SU-DHL-6 (cell line): ENCODE measurements at regions not wholly inside any gene's neighbourhood (a gene's known extent, or its start where the extent isn't known, plus 50 kb on each side); places are given as distances from the start of the nearest gene placed in this dataset.

Source experiments
- H2AFZ ChIP-seq: fragments of 200-600 bp; sonication (generic); 2 replicates; pipeline ENCODE4 v1.6.1; 2014; ENCODE audit warnings: low read depth, mild to moderate bottlenecking, moderate library complexity, mixed read lengths, antibody characterized with exemption, low read length; ENCODE audit not compliant: severe bottlenecking
- H3F3A ChIP-seq: fragments of 200-600 bp; shearing (Covaris generic); 2 replicates; pipeline ENCODE4 v1.6.0; 2016; ENCODE audit warnings: antibody characterized with exemption, mild to moderate bottlenecking; ENCODE audit not compliant: insufficient read depth
- H3K27ac ChIP-seq: fragments of 200-600 bp; sonication (generic); 2 replicates; pipeline ENCODE4 v1.5.1; 2016; ENCODE audit warnings: low read depth, mild to moderate bottlenecking, low read length, moderate library complexity, mixed read lengths
- H3K27me3 ChIP-seq: fragments of 200-600 bp; sonication (generic), shearing (Covaris generic); 2 replicates; pipeline ENCODE4 v1.6.0; 2014; ENCODE audit warnings: mild to moderate bottlenecking, low read length
- H3K36me3 ChIP-seq: fragments of 200-600 bp; sonication (generic); 2 replicates; pipeline ENCODE4 v1.6.1; 2014; ENCODE audit warnings: mild to moderate bottlenecking, low read length, mixed read lengths
- H3K4me2 ChIP-seq: fragments of 300-600, 200-600 bp; shearing (Covaris generic), sonication (generic); 2 replicates; pipeline ENCODE4 v1.6.0; 2014; ENCODE audit warnings: low read length, low read depth, mild to moderate bottlenecking; ENCODE audit not compliant: poor library complexity, severe bottlenecking
- H3K4me3 ChIP-seq: fragments of 200-600 bp; sonication (generic); 2 replicates; pipeline ENCODE4 v1.5.1; 2014; ENCODE audit warnings: antibody characterized with exemption, low read length, mild to moderate bottlenecking, mixed read lengths; ENCODE audit not compliant: insufficient read depth, poor library complexity, severe bottlenecking
- H3K79me2 ChIP-seq: fragments of 200-600 bp; sonication (generic); 2 replicates; pipeline ENCODE4 v1.6.1; 2014; ENCODE audit warnings: mild to moderate bottlenecking, low read length, moderate library complexity; ENCODE audit not compliant: insufficient read depth
- H3K9ac ChIP-seq: fragments of 200-600 bp; sonication (generic); 2 replicates; pipeline ENCODE4 v1.7.0; 2014; ENCODE audit warnings: mild to moderate bottlenecking, low read length
- H3K9me2 ChIP-seq: fragments of 200-600 bp; sonication (generic); replicated peaks from 2 replicates; pipeline ENCODE4 v1.6.1; 2014; ENCODE audit warnings: low read length; ENCODE audit not compliant: insufficient read depth
- H3K9me3 ChIP-seq: fragments of 200-600 bp; sonication (generic); 2 replicates; pipeline ENCODE4 v1.6.1; 2014; ENCODE audit warnings: low read length, mixed read lengths; ENCODE audit not compliant: insufficient read depth
- H4K20me1 ChIP-seq: fragments of 200-600 bp; sonication (generic); 2 replicates; pipeline ENCODE4 v1.6.1; 2014; ENCODE audit warnings: low read depth, mild to moderate bottlenecking, antibody characterized with exemption, low read length, moderate library complexity, mixed read lengths
- CTCF ChIP-seq: fragments of 200-600 bp; sonication (generic); IDR thresholded peaks from one replicate; pipeline ENCODE4 v1.5.1; 2017; ENCODE audit warnings: antibody characterized with exemption, mild to moderate bottlenecking, low read length, moderate library complexity; ENCODE audit not compliant: insufficient read depth, poor library complexity, severe bottlenecking
- EZH2phosphoT487 ChIP-seq: fragments of 200-600 bp; sonication (generic), shearing (Covaris generic); conservative IDR thresholded peaks from 2 replicates; pipeline ENCODE4 v1.6.1; 2018; ENCODE audit warnings: mild to moderate bottlenecking, antibody characterized with exemption, low read length, moderate library complexity, mixed read lengths

- Histone ChIP-seq H3K9me3 (no peaks in the 10 kb centered on the region), H3K9ac (peak overlapping the region; percentile 72), H3K79me2 (no peaks in the 10 kb centered on the region), H3K9me2 (no peaks in the 10 kb centered on the region), H3K36me3 (no peaks in the 10 kb centered on the region), H4K20me1 (no peaks in the 10 kb centered on the region), H3K4me3 (peak overlapping the region; percentile 65), H3K4me2 (peak overlapping the region; percentile 98), H3K27ac (peak overlapping the region; percentile 92), H2AFZ (peak overlapping the region; percentile 83), H3F3A (peaks cover 29% of the 10 kb centered on the region; the same call in 1 of the 2 replicates), H3K27me3 (no peaks in the 10 kb centered on the region)
- TF ChIP-seq EZH2phosphoT487: no peak
- TF ChIP-seq CTCF: peak; percentile 72
These were observed 106.6 kb upstream of the HNRNPU start for GRCh38 chr1:244970744-244971551.

GRCh38 chr1:244970236-244970743, 105.9 kb upstream of the HNRNPU start:
- H3K79me2 ChIP-seq: no peaks in the 10 kb centered on the region
- peak overlapping the region; percentile 92 for H3K27ac ChIP-seq
- no peaks in the 10 kb centered on the region for H3K9me2 ChIP-seq
- H3K27me3 ChIP-seq: no peaks in the 10 kb centered on the region
- H3K36me3 ChIP-seq: no peaks in the 10 kb centered on the region
- peak overlapping the region; percentile 72 for H3K9ac ChIP-seq
- TF ChIP-seq EZH2phosphoT487 (no peak), CTCF (no peak)
- H3K9me3 ChIP-seq: no peaks in the 10 kb centered on the region
- peak overlapping the region; percentile 68 for H2AFZ ChIP-seq
- H3K4me3 ChIP-seq: peak overlapping the region; percentile 65
- H3K4me2 ChIP-seq: peak overlapping the region; percentile 82
- no peaks in the 10 kb centered on the region for H4K20me1 ChIP-seq
- H3F3A ChIP-seq: peaks cover 29% of the 10 kb centered on the region; the same call in 1 of the 2 replicates

GRCh38 chr1:244969355-244970235, 105.3 kb upstream of the HNRNPU start:
- H4K20me1 ChIP-seq: no peaks in the 10 kb centered on the region

More at GRCh38 chr1:244969355-244970235, 105.3 kb upstream of the HNRNPU start:
- H3K79me2 ChIP-seq: no peaks in the 10 kb centered on the region
- H3K36me3 ChIP-seq: no peaks in the 10 kb centered on the region
- H3K27me3 ChIP-seq: no peaks in the 10 kb centered on the region
- peak overlapping the region; percentile 72 for H3K9ac ChIP-seq
- peak overlapping the region; percentile 68 for H2AFZ ChIP-seq
- H3K9me3 ChIP-seq: no peaks in the 10 kb centered on the region
- no peaks in the 10 kb centered on the region for H3K9me2 ChIP-seq
- H3F3A ChIP-seq: peaks cover 29% of the 10 kb centered on the region; the same call in 1 of the 2 replicates
- peak overlapping the region; percentile 63 for H3K4me3 ChIP-seq
- H3K27ac ChIP-seq: peak overlapping the region; percentile 71
- H3K4me2 ChIP-seq: peak overlapping the region; percentile 82
- TF ChIP-seq CTCF (no peak), EZH2phosphoT487 (no peak)
